GM19467 (cell line): ENCODE measurements at regions not wholly inside any gene's neighbourhood (a gene's known extent, or its start where the extent isn't known, plus 50 kb on each side); places are given as distances from the start of the nearest gene placed in this dataset.
"Not testable (repeated sequence)": the region's sequence is repeated elsewhere in the genome, so short reads cannot be mapped to it uniquely, and the experiment has no call there.

ENCODE experiments used
- ATAC-seq: cut with Tn5 transposase; IDR thresholded peaks from one replicate; pipeline ENCODE4 v1.9.1; 2021; ENCODE audit warnings: mild to moderate bottlenecking, moderate library complexity; ENCODE audit not compliant: unreplicated experiment

GRCh38 chr14:61602003-61602732 is 93.1 kb upstream of the HIF1A start:
- no peak for ATAC-seq

GRCh38 chr14:61602733-61603077 is 92.6 kb upstream of the HIF1A start:
- no peak for ATAC-seq

DNA sequence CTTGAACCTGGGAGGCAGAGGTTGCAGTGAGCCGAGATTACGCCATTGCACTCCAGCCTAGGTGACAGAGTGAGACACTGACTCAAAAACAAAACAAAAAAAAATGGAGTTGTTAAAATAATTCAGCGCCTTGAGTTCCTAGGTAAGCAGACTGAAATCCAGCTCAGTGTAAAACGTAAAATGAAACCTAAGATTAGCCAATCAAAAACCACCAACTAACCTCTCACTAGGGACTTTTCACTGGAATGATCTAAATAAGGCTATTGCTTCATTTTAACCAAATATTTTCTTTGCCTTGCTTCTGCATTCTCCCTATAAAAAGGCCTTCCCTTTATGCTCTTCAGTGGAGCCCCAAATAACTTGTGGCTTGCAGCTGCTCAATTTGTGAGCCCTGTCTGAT is 91.6 kb upstream of the HIF1A start:
- no peak for ATAC-seq

DNA sequence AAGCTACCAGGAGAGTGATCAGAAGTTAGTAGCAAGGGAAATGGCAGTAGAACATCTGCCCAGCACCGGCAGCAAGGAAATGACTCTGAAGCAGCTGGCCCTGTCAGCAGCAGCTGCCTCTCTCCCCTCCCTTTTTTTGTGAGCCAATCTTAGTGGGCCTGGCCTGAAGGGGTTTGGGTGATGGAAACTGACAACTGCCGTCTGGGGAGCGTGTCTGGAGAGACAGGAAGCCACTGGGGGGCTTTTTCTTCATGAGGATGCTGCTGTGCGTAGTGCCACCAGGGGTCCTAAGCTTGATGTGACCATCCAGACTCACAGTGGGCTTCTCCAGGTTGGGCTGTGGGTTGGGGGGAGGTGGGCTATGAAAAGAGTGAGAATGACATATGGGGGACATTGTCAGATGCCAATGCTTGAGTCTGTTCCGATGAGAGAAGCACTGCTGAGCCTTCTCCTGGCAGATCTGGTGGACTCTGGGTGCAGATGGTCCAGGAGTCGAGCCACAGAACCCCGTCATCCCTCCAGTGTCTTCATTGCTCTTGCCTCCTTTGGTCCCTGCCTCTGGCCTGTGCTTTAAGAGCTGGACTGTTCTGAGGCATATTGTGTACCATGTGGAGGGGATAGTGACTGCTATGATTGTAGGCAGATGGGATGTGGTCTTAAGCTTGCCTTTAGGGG is 87.6 kb upstream of the HIF1A start:
- ATAC-seq: no peak

- ATAC-seq: no peak
Measured at GRCh38 chr14:61608245-61609165, 86.8 kb upstream of the HIF1A start.

DNA sequence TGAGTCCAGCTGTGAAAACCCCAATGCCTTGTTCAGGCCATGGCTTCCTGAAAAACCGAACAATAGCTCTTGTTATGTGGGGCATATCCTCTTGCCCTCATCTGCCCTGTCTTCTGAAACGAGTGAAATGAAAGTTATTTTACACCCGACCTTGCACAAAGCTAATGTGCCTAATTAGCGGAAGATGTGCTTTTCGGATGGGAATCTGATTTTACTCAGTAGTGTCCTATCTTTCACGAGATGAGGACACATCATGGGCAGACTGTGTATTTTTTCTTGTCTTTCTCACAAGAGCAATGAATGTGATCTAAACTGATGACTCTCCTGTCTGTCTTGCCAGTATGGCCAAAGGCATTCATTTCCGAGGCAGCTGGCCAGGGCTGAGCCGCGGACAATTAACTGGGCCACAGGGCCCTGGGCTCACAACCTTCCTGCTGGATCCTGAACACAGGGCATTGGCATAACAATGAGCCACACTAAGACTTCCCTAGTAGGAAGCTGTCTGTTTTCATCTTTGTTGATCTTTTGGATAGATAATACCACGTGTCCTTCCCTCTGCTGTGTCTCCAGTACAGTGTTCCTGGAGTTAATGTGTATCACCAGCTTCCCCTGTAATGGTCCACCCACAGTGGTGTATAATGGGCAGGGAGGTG is 86.0 kb upstream of the HIF1A start:
- no peak for ATAC-seq

DNA sequence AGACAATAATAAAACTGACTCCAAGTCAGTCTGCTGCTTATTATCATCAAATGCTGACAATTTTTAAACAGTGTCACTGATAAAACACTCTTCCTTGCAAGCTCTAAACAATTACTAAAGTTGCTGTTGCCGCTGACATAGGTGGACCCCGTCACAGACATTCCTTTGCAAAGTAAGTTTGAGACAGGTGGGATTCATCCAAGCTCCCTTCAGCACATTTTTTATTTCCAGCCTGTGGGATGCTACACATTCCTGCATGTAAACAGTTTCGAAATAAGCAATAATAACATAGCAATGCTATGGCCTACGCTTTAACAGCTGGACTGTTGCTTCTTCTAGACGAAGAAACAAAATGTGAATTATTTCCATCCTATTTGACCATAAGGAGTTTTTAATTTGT is 85.4 kb upstream of the HIF1A start:
- no peak for ATAC-seq

- no peak for ATAC-seq
Measured at GRCh38 chr14:61610900-61611299, 84.4 kb upstream of the HIF1A start.

GRCh38 chr14:61611880-61612630 is 83.3 kb upstream of the HIF1A start:
- ATAC-seq: no peak

DNA sequence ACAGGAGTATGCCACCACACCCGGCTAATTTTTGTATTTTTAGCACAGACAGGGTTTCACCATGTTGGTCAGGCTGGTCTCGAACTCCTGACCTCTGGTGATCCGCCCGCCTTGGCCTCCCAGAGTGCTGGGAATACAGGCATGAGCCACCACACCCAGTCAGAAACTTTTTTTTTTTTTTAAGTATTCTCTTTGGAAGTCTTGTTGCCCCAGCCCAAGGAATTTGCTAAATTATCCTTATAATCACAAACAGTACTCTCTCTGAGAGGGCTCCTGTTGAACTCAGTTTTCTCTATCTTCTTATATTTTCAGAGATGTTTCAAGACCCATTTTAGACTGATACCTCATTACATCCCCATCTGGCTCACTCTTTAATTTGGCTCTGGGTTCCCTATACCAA is 82.3 kb upstream of the HIF1A start:
- ATAC-seq: not testable (repeated sequence)

DNA sequence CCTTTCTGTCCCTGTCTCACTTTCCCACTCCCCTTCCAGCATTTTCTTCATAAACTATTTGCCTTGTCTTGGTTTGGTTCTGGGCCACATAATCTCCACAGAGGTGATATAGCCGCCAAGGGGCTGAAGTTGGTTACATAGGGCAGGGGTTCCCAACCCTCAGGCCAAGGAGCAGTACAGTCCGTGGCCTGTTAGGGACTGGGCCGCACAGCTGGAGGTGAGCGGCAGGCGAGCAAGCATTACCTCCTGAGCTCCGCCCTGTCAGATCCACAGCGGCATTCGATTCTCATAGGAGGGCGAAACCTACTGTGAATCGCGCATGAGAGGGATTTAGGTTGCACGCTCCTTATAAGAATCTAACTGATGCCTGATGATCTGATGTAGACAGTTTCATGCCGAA is 80.6 kb upstream of the HIF1A start:
- no peak for ATAC-seq

DNA sequence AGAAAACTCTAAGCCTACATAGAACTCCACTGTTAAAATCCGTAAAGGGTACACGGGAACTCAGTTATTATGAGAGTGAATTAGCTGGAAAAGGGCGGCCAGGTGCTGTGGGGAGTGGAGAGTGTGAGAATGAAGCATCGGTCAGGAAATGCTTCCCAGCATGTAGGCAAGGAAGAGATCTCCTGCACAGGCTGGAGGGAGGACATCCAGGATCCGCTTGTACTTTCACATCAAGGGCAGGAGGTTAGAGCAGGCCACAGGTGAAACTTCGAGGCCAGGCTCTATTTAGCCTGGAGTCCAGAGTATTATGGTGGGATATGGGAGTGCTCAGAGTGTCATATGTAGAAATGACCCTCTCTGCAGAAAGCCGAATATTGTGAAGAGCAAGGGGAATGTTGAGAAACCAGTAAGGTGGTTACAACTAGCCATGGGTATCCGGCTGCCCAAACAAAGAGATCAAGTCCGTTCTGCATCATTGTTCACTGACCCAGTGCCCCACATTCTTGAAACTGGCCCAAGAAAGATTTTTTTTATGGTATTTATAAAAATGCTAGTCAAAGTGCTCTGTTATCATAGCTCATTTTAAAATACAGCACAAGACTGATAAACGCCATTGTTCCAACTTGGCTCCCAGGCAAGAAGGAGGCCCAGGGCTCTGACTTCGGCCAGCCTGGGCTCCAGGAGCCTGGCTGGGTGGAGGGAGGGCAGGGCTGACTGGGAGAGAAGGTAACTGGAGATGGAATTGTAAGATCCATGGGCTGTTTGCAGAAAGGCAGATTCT is 79.4 kb upstream of the HIF1A start:
- ATAC-seq: no peak

DNA sequence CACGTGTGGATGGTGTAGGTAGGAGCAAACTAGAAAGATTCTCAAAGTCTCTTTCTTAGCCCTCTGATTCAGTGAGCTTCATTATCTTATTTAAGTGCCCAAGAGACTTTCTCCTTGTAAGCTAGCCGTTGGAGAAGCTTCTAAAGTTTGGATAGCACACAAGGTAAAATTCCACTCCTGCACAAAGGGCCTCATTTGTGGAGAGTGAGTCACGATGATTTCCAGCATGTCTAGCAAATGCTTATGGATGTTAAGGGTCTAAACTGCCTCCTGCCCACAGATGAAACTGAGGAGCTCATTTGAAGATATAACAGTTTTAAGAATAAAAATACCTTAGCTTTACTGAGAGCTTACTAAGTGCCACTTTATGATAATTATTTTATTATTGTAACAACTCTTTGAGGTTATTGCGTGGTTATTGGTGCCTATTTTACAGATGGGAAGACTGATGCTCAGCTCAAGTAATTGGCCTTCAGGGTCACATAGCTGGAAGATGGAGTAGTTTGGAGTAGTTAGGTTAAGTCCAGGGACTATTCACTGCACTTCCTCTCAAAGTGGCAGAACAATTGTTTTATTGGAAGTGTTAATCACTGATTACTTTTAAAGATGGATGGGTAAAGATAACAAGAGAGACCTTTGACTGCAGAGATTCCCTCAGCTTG is 78.7 kb upstream of the HIF1A start:
- no peak for ATAC-seq

- no peak for ATAC-seq
Measured at GRCh38 chr14:61618448-61618847, 76.9 kb upstream of the HIF1A start.

DNA sequence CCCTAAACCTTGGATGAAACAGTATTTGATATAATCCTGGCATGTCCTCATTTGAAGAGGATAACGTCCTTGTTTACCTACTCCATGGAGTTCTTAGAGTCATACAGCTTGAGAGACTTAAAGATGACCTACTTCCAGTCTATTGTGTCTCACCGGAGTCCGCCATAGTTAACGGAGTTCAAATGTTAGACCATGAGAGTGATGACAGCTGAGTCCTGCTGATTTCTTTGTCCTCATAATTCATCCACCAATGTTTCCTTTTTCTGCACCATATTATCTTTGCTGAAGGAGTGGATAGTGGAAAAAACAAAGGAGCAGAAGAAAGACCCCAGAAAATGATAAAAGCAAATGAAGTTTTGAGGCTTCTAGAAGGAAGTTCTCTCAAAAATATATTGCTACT is 75.8 kb upstream of the HIF1A start:
- ATAC-seq: no peak

- no peak for ATAC-seq
Measured at GRCh38 chr14:61620130-61620946, 75.0 kb upstream of the HIF1A start.

GRCh38 chr14:61621444-61621843 is 73.9 kb upstream of the HIF1A start:
- ATAC-seq: no peak

- no peak for ATAC-seq
Measured at GRCh38 chr14:61622051-61622450, 73.3 kb upstream of the HIF1A start.
